Stimulated activated CD8-positive, alpha-beta memory T cell treated with anti-CD3 and anti-CD28 coated beads, Interleukin-12 subunit alpha, Interleukin-12 subunit beta, amount 100 ng/mL, for 24 hours (primary cell): ENCODE measurements at regions not wholly inside any gene's neighbourhood (a gene's known extent, or its start where the extent isn't known, plus 50 kb on each side); places are given as distances from the start of the nearest gene placed in this dataset.

Source experiments
- DNase-seq: peaks from one replicate; pipeline ENCODE4 v3.0.0-alpha.2; 2020; ENCODE audit errors: extremely low read depth

DNA sequence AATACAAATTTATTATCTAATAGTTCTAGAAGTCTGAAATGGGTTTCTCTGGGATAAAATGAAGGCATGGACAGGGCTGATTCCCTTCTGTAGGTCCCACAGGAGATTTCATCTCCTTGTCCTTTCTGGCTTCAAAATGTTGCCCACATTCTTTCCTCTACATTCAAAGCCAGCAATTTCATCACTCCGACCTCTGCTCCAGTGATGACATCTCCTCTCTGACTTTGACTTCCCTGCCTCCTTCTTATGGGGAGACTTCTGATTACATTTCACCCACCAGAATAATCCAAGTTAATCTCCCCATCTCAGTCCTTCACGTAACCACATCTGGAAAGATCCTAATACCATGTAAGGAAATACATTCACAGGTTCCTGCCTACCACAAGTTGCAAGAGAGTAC, 358.0 kb upstream of the C1orf87 start:
- DNase-seq, result no peak

DNA sequence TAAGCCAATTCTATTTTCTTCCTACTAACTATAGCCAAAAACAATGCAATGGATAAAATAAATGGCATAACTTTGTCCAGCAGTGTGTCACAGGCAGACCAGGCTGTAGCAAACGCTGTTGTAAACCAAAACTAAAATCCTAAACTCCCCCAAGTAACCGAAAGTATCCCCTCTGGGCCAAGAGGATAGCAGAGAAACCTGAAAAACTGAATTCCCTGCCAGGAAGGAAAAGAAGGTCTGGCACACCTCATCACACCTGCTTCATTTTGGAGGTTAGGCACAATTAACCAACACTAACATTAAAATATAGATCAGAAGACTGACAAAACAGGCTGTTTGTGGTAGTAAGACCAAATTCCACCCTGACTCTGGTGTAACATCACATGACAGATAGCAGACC, 356.8 kb upstream of the C1orf87 start:
- DNase-seq, result no peak

DNA sequence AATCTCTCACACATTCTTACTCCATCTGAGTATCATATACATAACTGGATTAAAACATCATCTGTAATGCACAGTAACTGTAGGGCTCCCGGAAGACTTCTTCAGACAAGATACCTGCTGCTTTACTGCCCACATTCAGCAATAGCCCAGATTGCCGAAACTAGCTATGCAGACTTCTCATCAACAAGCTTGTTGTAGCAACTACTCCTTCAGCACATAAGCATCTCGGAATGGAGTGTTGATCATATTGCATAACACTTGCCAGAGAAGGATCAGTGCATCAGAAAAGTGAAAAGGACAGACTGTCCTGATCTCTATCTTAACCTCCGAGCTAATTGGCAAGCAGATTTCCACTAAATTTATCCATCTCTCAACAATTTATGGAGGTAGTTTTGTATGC, 354.6 kb upstream of the C1orf87 start:
- DNase-seq, result no peak

DNA sequence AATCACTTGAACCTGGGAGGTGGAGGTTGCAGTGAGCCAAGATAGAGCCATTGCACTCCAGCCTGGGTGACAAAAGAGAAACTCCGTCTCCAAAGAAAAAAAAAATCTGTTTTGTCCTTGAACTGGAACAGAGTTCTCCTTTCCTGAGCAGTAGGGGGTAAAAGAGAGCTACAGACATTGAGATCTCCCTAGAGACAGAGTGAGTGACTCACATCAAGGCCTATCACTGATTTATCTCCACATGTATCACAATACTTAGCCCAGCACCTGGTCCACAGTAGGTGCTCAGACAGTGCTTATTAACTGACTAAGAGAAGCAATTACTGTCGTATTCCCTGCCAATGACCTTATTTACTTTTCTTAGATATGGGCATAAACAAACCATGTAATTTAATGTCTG, 354.1 kb upstream of the C1orf87 start:
- DNase-seq, result no peak

DNA sequence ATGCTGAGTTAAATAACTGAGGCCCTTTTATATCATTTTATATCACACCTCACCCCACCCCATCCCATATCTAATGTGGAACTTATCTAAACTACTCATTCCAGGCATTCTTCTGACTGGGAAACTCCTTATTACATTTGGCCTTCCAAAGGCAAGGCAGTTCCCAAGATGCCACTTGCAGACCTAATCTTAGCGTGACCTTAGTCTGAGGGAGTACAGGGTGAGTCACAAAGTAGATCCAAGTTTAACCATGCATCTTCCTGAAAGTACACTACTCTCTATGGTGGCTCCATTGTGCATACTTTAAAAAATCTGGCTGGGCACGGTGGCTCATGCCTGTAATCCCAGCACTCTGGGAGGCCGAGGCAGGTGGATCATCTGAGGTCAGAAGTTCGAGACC, 353.6 kb upstream of the C1orf87 start:
- DNase-seq, result no peak

DNA sequence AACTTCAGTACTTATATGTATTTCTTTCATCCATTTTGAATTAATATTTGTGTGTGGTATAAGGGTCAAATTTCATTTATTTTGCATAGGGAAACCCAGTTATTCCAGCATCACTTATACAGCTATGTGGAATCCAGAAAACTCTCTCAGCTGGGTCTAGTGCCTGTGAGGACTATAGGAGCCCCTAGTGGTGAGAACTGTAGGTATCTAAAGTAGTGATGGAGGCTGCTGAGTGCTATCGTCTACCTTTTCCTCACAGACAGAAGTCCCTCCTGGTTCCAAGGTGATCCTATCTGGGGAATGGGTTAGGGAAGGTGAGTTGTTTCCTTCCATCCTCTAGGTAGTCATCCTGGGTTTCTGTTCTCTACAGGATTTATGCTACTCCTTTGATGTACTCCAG, 352.0 kb upstream of the C1orf87 start:
- DNase-seq, result no peak

DNA sequence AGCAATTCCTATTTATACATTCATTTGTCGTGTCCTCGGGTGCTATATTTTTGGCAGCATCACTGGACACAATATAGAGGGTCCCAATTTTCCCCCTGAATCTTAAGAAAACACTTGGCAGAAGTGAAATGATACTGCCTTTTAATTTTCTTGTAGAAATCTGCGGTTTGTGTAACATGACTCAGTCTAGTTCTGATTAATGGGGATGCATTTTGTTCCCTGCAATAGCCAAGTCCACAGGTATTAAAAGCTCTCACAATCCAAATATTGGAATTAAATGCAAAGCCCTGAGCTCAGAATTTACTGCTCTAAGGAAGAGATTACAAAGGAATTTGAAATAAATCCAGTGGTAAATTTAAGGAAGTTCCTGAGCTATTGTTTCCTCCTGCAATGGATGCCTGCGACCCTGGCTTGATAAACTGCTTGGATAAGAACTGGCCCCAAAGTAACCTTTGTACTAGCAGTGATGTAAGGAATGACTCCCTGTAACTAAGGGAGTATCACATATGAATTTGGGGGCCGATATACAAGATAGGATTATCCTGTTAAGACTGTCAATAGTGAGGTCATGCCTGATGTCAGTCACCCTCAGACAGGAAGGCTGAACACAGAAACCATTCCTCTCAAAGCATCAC, 349.7 kb upstream of the C1orf87 start:
- DNase-seq, result no peak

DNA sequence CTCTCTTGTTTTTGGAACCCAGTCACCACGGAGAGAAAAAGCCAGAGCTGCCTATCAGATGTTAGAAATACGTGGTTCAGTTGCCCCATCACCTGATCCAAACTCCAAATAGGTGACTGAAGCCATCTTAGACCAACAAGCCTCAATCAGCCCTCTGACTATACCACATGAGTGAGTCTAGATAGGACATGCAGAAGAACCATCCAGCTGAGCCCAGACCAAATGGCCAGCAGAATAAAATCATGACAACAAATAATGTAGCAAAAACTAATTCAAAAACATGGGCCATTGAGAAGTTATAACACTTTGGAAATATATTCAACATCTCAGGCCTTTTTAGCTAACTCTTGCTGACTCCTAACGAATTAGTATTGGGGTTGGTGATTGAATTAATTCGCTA, 348.4 kb upstream of the C1orf87 start:
- no peak for DNase-seq

DNA sequence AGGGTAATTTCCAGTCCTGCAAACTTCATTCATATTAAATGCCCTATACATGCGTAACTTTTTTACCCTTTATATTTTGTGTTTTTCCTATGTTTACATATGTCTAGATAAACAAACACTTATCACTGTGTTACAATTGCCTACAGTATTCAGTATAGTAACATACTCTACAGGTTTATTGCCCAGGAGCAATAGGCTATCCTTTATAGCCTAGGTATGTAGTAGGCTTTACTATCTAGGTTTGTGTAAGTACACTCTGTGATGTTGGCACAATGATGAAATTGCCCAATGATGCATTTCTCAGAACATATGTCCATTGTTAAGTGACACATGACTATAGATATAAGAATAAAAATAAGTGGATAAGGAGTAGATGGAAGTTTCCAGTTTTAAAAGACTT, 345.5 kb upstream of the C1orf87 start:
- DNase-seq, result no peak

DNA sequence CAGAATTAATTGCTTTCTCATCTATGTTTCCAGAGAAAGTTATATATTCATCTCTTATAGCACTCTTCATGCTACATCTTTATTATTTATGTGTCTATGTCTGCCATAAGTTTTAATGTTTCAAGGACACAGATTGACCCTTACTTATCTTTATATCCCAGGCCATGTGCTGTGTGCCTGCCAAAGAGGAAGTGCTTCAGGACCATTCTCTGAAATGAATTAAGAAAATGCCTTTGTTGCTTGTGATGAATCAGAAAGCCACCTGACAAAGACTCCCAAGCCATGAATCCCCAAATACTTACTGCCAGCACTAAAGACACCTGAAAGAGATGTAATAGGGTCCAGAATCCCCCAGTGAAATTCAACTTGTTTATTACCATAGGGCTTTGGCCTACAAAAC, 342.1 kb upstream of the C1orf87 start:
- DNase-seq, result no peak

DNA sequence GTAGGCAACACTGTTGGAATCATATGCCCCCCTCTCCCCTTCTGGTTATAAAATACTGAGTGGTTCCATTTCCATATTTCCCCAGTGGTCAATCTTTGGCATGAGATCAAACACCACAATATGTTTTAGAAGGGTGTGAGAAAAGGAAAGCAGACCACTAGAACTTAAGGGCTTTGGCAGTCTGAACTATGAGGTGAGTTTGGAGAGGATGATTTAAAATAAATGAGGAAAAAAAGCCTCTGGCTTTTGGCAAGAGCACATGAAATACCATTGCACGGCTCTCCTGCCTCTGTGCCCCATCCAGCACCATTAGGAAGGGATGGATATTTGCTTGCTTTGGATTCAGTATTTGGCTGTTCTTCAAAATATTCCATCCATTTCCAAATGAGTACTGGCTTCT, 339.5 kb upstream of the C1orf87 start:
- no peak for DNase-seq

DNA sequence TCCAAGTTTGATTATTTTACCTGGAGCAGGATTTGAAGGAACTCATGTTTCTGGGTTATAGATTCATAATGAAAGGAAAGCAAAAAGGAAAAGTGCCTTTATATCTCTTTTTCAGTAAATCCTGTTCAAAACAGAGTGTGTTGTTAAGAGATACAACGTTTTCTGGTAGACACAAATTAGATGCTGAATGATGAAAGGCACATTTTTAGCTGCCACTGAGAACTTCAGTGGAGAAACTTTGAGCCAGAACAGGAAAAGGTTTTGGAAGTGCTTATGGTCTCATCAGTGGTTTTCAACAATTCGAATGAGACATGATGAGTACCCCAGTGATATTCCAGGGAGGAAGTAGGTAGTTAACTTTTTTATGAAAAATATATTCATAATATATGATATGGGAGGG, 338.0 kb upstream of the C1orf87 start:
- DNase-seq, result no peak

DNA sequence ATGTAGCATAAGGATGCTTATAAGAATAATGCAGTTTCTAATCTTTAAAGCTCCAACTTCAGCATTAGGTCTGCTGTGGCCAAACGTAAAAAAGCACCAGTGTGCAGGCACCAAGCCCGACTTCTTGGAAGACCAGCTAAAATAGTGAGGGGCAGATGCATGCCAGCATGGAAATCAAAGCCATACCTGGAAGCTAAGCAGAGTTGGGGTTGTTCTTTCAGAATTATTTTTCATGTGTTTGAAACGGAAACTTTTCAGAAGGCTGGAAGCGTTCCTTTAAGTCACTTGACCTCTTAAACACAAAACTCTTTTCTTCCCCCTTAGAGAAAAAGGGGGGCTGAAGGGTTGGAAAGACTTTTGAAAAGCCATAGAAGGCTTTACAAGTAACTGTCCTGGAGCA, 329.2 kb upstream of the C1orf87 start:
- DNase-seq, result no peak

DNA sequence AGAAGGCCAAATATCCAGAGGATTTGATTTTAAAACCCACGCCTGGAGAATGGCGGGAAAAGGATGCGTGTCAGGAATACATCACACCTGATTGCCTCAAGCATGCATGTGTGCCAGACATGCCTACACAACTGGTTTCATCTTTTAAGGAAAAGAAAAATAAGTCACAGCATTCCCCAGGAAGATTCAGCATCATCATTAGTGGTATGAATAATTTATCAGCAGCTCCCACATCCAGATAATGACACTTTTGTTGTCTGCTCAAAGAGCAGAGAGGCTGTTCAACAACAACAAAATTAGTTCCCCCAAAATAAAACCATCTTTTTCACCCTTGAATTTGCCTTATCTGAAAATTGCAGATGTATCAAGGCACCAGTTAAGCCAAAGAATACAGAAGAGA, 328.6 kb upstream of the C1orf87 start:
- DNase-seq, result no peak

DNA sequence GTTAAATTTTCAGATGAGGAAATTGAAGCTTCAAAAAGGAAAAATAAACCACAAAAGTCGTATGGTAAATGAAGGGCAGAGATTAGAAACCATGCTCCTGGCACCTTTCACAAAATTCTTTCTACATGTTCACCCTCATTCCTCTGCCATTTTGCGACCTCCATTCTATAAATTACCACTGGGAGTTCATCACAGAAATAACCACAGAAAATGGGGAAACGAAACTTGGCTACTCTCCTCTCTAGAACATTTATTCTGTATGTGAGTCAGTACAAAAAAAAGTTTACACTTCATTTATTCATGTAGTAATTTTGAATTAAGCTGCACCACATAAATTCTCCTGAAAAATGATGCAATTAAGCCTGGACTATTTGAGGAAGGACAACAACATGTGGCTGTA, 320.9 kb upstream of the C1orf87 start:
- DNase-seq, result no peak

DNA sequence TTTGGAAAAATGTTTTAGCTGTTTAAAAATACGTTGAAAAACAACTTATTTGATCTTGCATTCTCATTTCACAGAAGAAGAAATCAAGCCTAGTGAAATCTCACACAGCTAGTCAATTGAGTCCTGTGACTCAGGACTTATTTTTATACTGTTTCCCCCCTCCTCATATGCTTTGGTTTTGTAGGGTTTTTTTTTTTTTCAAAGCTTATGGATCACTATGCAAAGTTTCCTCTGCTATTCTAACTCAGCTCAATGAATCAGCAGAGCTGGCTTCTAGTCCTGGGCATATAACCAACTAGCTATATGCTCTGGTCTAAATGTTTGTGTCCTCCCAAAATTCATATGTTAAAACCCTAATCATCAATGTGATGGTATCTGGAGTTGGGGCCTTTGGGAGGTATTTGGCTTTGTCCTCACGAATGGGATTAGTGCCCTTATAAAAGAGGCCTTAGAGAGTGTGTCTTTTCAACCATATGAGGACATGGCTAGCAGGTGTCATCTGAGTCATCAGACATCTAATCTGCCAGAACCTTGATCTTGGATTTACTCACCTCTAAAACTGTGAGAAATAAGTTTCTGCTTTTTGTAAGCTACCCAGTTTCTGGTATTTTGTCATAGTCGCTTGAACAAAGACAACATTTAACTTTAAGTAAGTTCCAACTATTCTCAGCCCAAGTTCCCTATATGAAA, 317.2 kb upstream of the C1orf87 start:
- no peak for DNase-seq

DNA sequence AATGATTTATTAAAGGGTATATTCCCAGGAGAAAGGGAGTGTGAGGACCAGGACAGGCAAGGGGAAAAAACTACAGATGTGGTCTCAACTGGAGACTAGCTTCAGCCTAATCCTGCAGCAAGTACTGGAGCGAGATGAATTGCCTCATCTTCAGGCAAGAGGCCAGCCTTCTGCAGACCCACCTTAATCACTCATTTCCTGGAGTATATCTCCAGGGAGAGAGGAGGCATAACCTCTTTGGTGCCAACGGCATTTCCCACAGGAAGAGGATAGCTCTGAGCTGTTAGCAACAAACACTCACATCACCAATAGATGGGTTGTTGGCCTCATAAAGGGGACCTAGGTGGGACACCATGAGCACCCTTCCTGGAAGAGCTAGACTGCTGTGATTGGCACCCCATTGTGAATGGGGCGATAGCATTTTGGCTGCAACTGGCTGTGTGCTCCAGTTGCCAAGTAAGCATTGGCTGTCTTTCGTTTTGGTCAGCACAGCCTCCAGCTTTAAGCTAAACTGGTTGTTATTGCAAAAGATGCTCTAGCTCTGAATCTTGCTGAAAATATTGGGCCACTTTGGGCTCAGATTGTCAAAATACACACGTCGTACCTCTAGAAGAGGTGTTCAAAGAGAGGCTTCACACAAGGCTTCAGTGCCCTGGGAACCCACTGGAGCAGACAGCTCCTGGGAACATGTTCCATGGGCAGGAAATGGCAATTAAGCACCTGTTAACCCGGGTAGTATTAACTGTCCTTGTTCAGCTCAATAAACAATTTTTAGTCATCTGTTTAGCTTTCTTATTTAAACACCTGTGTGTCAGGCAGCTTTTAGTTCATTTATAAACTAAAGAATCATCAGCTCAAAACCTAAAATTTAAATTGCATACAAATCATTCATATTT, 314.8 kb upstream of the C1orf87 start:
- no peak for DNase-seq

DNA sequence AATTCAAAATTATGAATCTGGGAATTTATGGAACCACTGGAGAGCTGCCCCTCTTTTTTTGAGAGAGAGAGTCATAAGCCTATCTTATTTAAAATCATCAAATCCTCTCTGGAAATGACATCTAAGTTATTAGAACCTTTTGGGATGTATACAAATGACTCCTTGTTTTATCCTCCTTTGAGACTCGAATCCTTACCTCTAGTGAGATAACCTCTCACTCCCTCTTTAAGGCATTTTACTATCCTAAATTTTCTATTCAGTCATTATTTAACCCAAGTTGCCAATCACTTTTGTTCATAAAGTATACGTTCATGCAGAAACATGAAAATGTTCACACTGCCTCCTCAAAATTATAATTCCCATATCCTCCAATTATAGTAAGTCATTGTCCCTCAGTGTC, 313.6 kb upstream of the C1orf87 start:
- DNase-seq, result no peak

DNA sequence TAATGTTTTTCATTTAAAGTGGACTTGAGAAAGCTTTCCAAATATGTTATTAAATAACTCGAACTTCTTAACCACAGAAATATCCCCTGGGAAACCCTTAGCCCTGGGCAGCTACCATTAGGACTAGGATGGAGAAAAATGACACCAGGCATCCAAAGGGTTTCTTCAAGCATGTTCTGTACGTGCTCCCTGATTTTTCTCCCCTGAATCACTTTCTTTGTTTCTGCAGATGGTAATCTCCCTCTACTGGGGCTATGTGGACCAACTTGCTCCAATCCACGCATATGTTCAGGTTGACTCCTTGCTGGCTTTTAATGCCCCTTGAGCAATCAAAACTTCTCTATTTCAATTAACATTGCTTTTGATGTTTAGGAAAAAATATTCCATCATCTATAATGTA, 312.7 kb upstream of the C1orf87 start:
- no peak for DNase-seq

DNA sequence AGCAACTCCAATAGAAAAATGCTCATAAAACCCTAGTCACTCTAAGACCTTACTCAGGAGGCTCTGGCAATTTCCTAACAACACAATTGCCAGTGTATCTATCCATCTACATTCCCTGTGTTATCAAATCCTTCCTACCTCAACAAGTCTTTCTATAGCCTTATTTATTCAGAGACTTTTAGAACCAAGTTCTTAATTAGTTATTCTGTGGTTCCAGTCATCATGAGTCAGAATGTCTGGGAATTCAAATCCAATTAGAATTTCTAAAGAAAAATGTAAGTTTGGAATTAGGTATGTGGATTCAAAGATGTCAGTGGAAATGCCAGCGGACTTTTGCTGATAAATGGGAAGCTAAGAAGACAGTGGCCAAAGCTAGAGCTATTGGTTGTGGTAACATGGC, 302.6 kb upstream of the C1orf87 start:
- no peak for DNase-seq

DNA sequence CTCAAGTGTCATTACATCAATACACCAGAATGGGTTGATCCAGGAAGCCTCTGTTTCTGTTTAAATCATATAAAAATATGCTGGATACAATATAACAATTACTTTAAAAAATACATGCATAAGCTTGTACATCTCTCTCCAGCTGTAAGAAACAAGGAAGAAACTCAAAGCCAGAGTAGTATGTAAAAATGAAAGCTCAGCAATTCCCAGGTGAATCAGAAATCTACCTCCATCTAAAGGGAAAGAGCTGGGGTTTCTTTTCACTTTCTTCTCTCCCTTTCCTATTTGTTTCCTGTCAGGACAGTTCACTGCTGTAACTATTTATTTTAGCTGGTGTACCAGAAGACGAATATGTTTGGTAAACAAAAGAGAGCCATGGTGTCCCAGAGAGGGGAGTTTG, 301.0 kb upstream of the C1orf87 start:
- no peak for DNase-seq

DNA sequence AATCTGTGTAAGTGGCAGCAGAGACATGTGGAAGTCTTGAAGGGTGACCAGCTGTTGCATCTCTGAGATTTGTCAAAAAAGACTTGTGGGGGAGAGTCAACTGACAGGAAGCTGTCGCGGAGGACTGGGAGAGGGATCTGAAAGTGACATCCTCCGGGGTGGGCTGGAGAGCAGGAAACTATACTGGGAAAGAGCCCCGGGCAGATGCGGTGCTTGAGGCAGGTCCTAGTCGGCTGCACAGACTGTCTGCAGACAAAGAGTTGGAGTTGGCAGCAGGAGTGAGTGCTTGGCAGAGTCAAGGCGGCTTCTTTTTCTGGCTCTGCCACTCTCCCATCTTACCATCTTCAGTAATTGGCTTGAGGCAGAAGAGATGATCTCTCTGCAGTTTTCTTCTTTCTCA, 294.0 kb upstream of the C1orf87 start:
- no peak for DNase-seq

DNA sequence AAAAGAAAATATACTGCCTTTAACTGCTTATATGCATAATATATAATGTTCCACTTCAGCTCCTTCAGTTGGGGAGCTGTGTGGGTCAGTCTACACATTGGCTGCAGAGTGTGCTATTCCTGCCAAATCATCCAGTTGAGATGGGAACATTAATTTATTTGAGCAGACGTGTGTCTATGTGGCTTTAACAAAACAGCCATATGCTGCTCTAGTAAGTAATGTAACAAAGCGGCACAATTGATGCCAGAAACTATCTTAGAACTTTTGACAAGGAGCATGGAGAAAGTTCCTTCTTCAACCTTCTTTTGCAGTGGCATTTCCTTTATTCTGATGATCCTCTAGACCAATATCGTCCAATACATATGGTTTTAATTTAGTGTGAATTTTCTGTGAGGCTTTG, 285.9 kb upstream of the C1orf87 start:
- DNase-seq, result no peak
